Heart left ventricle (tissue), 13 donors: ENCODE measurements at regions not wholly inside any gene's neighbourhood (a gene's known extent, or its start where the extent isn't known, plus 50 kb on each side); places are given as distances from the start of the nearest gene placed in this dataset.

Experiments
- POLR2A ChIP-seq, 2 donors: fragments of 450-650 bp; IDR thresholded peaks; one replicate each; pipeline ENCODE4 v1.6.1; 2017; ENCODE audit warnings: antibody characterized with exemption in 2 of 2, mild to moderate bottlenecking in 2 of 2, moderate library complexity in 2 of 2
- TF ChIP-seq, protein P1 (sequence below), 12 donors: fragments of 200-600 bp; sonication (generic) in 4 of 12; IDR thresholded peaks; one replicate each; pipeline versions ENCODE4 v1.5.0 to v1.8.0; 2018 to 2022; ENCODE audit warnings: antibody characterized with exemption in 12 of 12, mild to moderate bottlenecking in 5 of 12
- donor health status: ischemic (EF 13 %, LVEDD 7.1; RV severe dilation, severe dysfunction).
- donor health status: DM: no; HTN: yes; CAD: no.
- donor health status: DM: no; HTN: no; CAD: no.
- donor health status: ischemic (EF 25% LVEDD 6.9; RV normal size, moderate dysfunction).
- donor health status: ischemic (EF 25% LVEDD 5.7; RV mildly dilated, moderate dysfunction).
- donor health status: ischemic (EF 35%, LVEDD 5.7; RV mildly dilated, moderate dysfunction).
- donor health status: nonischemic (EF 11% LVEDD 7.7; RV severe dilation, severe dysfunction).
- donor health status: DM: yes; HTN: yes; CAD: no.
- donor health status: PGD.
- donor health status: ischemic (EF 29% LVEDD 5.4; RV normal size, mild dysfunction).
- donor health status: nonischemic (EF 23%, LVEDD 6.1; RV moderate dilation, normal function).

DNA sequence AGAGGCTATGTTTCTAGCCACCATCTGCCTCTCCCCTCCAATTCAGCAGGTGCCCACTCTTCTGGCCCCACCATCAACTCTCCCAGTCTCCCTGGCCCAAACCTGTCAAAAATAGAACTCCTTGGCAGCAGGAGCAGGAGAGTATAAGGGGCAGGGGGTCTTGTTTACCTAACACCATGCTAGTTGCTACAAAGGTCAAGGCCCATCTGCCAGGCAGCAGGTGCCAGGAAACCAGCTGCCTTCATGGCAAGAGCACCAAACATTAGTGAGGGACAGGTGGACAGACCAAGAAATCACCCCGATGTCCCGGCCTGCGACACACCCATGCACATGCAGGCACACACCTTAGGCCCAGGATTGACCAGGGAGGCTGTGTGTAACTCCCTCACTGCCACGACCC lies 387.9 kb downstream of the BUD13 start:
- TF ChIP-seq POLR2A (IDR thresholded peaks at IDR 0.05) = no peak
- TF ChIP-seq, protein P1, sequence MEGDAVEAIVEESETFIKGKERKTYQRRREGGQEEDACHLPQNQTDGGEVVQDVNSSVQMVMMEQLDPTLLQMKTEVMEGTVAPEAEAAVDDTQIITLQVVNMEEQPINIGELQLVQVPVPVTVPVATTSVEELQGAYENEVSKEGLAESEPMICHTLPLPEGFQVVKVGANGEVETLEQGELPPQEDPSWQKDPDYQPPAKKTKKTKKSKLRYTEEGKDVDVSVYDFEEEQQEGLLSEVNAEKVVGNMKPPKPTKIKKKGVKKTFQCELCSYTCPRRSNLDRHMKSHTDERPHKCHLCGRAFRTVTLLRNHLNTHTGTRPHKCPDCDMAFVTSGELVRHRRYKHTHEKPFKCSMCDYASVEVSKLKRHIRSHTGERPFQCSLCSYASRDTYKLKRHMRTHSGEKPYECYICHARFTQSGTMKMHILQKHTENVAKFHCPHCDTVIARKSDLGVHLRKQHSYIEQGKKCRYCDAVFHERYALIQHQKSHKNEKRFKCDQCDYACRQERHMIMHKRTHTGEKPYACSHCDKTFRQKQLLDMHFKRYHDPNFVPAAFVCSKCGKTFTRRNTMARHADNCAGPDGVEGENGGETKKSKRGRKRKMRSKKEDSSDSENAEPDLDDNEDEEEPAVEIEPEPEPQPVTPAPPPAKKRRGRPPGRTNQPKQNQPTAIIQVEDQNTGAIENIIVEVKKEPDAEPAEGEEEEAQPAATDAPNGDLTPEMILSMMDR (IDR thresholded peaks at IDR 0.05) = no peak
